ENCODE measurements at regions not wholly inside any gene's neighbourhood (a gene's known extent, or its start where the extent isn't known, plus 50 kb on each side); places are given as distances from the start of the nearest gene placed in this dataset.

DNA sequence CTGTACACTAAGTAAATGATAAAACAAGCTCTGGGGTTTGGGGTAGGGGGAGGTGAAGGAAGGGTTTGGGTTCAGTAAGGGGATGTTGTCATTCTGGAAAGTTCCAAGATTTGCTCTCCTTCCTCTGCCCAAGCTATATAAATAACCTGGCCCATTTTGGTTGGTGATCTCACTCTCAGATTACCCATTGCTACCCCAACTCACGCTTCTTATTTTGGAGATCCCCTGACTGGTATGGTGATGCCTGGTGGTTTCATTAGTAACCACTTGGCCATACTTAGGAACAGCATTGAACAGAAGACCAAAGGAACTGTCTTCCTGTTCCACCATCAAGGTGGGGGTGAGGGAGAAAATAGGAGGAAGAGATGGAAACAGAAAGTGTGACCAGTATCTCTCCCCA, 259.6 kb upstream of the TBX3 start:
- DNase-seq (ENCODE audit: low read depth in 2 of 2) = no peak

DNA sequence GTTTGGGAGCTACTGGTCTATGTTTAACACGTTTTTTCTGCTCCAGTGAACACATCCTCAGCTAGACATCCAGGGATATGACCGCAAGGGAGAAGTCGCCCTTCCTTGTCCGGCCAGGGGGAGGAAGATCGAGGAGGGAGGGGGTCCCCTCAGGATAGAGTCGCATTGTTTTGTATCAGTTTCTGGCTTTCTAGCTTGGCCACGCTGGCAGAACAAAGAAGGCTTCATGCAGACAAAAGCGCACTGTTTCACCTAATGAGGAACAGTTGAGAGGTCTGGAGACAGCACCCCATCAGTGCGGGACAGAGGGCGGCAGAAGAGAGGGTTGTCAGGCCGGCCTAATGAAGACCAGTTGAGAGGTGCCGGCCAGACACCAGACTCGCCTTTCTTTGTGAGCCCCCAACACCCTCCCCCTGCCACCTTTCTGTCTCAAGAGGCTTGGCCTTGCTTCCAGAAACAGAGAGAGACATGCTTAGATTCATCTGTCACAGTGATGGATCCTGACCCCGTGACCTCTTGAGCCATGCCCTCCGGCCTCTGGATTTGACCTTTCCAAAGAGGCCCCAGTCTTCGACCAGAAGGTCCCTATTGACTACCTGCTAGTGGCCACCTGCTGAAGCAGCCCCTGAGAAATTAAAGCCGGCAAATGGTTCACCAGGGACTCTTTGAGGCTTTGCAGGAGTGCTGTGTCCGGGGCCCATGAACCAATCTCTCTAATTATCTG, 254.7 kb upstream of the TBX3 start:
- DNase-seq (ENCODE audit: low read depth in 2 of 2) = no peak

DNA sequence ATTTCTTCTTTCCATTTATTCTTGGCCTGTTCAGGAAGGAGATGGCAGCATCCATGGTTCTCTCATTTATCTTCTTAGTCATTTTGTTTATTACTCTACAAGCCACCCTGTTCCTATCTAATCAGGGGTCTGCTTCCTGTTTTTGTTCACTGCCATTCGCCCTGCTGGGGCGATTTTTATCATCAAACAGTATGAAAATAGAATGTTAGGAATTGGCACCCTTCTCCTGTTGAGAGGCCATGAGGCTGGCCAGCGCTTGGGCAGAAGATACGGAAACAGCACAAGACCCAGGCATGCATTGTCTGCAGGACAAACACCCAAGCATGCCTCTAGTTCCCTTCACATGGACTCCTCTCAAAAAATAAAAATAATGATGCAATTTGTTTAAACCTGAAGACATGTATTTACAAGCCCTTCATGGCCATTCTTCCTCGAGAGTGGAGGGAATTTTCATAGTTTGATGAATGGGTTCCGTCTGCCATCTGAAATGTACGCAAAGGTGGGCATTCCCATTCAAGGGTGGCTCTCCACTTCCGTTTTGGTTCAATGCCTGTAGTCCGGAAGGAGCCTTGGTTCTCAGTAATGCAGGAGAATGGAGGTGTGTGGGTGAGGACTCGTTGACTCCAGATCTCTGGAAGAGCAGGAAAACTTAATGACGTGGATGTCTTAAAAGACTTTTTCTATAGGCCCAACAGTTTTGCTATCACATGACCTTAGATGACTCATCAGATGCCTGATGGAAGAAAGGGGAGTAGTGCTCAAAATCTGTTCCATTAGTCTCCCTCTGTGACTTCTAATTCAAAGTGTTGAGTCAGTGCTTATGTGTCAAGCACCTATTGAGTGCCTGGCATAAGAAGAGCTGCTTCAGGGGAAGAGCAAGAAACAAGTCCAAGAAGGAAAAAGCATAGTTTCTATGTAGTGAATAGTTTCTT, 252.4 kb upstream of the TBX3 start:
- DNase-seq (ENCODE audit: low read depth in 2 of 2) = no peak

DNA sequence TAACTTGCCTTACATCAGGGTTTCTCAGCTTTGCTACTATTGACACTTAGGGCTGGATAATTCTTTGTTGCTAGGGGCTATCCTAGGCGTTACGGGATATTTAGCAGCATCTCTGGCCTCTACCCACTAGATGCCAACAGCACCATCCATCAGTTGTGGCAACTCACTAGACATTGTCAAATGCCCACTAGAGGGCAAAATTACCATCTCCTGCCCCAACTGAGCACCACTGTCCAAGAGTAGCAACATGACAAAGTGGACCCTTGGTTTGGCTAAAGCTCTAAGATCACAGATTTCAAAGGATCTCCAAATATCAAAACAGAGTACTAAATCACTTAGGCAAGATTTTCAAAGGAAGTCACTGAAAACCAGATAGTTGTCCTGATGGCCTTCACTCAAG, 251.7 kb upstream of the TBX3 start:
- no peak for DNase-seq (ENCODE audit: low read depth in 2 of 2)

DNA sequence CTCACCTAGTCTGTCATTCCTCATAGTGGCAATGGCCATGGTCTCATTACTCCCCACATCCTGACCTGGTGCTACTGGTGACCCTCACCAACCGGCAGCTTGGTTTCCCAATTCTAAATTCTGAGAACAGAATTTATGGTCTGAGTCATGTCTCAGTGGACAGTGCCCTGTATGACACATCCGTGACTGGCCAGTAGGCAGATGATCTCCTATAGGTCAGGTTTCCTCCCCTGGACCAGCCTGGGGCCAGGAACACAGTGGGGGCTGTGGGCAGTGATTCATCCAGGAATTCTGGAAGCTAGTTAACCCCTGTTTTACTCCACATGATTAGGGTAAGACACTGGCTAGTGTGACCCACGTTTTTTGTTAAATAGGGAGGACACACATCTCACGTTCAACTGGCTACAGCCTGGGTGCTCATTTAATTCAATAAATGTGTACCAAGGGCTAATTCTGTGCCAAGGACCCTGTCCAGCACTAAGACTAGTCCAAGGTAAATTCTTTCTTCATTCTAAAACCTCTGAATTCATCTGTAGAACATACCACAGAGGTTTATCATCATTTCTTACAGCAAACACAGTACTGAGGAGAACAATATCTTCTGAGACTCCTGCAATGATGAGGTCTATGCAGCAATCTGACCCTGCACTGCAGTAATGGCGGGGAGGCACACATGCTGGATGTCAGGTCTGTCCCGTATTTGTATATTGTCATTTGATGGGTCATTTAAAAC, 249.6 kb upstream of the TBX3 start:
- no peak for DNase-seq (ENCODE audit: low read depth in 2 of 2)

DNA sequence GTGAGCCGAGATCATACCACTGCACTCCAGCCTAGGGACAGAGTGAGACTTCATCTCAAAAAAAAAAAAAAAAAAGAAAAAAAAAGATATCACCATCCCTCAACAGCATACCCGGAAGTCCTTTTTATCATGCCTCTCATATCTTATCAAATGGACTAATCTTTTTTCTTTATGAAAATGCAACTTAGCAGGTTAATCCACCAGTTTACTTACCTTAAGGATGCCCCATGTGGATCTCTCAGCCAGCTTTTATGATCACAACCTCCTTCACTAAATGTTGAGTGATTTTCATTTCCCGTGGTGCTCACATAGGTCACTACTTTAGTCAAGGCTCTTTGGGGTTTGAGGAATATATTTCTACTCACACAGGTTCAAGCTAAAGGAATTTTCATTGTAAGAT, 248.8 kb upstream of the TBX3 start:
- no peak for DNase-seq (ENCODE audit: low read depth in 2 of 2)

DNA sequence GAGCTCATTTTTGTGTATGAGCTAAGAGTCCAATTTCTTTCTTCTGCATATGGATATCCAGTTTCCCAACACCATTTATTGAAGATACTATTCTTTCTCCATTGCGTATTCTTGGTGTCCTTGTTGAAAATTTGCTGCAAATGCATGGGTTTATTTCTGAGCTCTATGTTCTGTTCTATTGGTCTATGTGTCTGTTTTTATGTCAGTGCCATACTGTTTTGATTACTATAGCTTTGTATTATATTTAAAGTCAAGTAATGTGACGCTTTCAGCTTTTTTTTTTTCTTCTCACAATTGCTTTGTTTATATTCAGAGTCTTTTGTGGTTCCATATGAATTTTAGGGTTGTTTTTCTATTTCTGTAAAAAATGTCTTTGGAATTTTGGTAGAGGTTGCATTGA, 247.1 kb upstream of the TBX3 start:
- no peak for DNase-seq (ENCODE audit: low read depth in 2 of 2)

DNA sequence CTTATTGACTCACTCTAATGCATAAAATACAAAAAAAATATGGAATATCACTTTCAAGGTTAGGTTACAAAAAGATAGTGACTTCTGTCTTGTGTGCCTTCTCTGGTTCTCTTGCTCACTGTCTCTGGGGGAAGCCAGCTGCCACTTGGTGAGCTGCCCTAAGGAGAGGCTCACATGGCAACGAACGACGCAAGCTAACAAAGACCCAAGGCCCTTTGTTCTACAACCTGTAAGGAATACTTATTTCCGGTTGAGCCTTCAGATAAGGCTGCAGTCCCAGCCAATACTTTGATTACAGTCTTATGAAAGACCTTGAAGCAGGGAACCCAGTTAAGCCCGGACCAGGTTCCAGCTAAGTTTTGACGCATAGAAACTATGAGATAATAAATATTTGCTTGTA, 242.4 kb upstream of the TBX3 start:
- DNase-seq (ENCODE audit: low read depth in 2 of 2) = no peak

DNA sequence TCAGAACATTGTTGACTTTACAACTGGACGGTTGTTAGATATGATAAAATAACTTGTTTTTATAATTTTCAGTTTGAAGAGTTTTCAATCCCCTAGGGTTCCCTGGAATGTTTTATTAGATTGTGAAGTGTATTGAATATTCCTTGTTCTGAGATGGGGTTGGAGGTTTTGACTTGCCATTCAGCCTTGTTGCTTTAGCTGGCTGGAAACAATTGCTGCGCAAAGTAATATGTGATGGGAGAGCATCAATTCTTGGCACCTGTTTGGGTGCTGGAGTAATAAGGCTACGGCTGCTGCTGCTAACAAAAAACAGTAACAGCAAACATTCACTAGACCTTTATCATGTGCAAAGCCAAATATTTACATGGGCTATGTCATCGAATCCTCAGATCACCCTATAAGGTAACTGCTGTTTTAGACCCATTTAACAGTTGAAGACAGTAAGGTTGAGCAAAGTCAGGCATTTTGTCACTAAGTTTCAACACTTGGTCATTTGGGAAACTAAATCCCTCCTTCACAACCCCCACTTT, 241.0 kb upstream of the TBX3 start:
- DNase-seq (ENCODE audit: low read depth in 2 of 2) = no peak

DNA sequence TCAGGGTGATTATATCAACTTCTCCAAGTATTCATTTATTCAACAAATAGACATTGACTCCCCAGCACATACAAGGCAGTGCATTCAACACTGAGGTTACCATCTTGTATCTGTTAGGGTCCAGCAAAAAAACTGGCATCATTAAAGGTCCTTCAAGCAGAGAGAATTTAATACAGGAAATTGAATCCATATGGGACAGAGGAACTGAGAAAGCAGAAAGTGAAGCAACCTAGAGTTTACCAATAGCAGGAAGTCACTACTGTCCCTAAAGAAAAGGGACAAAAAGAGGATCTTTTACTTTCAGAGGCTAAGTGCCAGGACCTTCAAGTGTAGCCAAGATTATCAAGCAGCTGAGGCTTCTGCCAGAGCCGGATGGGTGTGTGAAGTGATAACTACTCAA, 237.8 kb upstream of the TBX3 start:
- no peak for DNase-seq (ENCODE audit: low read depth in 2 of 2)

DNA sequence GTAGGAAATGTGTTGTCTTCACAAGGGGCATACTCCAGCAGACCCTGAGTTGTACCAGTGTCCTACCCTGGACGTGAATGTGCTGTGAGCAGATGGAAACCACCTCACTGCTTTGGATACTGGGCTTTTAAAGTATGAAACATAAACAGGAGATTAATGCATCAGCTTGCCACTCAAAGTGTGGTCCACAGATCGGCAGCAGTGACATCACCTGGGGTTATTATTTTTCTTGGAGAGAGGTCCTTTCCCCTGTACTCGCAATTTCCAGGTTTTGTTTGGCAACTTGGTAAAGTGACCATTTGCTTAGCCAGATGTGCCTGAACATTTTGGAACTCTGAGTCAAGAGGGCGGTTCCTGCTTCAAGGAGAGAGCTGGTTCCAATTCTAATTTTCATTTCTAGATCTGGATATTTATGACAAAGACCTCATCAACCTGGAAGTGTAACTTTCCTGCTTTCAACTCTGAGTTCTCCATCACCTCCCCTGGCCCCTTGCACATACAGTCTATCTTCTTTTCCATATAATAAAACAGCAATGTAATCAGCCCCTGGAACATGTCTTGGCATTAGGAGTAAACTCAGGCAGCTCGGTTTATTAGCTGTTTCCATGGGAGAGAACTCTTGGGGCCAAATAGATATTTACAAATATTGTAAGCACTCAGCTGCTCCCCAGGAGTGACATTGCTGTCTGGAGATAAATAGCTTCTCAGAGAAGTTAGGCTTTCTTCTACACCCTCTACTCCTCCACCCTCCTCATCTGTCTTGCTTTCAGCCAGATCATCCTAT, 237.0 kb upstream of the TBX3 start:
- DNase-seq (ENCODE audit: low read depth in 2 of 2) = no peak

DNA sequence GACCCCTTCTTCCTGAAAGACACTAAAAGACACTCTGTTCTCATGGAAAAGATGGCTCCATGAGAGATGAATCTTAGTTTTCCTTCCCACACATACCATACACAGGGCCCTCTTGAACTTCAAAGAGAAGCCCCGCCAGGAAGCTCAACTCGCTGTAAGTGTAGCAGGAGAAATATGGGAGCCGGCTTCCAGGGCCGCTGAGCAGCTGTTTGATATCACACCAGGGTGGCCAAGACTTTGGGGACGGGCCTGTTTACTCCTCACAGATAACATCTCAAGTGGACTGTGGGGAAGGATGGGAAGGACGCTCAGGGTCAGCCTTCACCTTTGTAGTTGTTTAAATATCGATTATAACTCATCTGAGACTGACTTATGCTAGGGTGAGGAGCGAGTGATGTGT, 235.5 kb upstream of the TBX3 start:
- DNase-seq (ENCODE audit: low read depth in 2 of 2) = no peak

DNA sequence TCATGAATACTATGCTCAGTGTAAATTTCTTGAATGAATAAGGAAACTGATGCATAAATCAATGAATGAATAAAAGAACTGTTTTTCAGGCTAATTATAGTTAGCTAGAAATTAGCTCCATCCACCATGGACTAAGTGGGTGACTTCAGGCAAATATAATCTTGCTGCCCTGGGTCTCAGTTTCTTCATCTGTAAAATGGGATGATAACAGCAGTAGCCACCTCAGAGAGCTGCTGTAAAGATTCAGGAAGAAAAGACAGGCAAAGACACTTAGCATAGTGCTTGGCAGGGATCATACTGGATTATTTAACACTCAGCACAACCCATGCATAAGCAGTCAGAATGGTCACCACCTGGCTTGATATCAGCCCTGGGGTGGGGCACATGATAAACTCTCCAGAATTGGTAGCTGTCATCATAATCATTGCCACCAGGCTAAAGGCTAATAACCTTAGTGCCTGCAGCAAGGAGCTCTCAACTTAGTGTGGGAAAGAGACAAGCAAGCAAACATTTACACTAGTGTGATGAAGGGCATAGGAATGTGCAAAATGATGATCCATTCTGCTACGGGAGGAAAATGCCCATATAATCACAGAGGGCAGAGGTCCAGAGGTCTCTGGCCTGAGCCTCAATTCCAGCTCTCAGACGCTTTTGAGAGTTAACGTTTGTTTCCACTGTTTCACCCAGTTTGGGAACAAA, 234.7 kb upstream of the TBX3 start:
- no peak for DNase-seq (ENCODE audit: low read depth in 2 of 2)

DNA sequence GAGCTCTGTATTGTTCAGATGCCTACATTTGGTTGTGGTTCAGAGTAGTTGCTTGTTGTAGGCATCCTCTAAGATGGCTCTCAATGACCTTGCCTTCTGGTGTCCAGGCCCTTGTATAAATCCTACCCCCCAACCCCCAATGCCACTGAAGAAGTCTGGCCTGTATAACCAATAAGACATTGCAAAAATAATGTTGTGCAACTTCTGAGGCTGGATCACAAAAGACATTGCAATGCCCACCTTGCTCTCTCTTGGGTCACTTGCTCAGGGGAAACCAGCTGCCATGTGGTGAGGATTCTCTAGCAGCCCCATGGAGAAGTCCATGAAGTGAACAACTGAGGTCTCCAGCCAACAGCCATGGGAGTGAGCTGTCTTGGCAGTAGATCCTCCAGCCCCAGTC, 234.0 kb upstream of the TBX3 start:
- DNase-seq (ENCODE audit: low read depth in 2 of 2) = no peak

DNA sequence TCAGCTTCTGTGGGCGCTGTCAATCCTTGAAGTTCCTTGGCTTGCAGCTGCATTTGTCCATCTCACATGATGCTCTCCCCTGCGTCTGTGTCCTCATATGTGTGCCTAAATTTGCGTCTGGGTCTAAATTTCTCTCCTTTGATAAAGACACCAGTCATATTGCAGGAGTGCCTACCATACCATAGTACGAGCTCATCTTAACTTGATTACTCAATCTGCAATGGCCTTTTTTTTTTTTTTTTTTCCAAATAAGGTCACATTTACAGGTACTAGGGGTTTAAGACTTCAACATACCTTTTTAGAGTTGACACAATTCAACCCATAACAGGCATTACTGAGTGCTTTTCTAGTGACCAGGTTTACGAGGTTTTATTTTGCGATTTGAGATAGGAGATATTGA, 233.3 kb upstream of the TBX3 start:
- DNase-seq (ENCODE audit: low read depth in 2 of 2) = no peak

DNA sequence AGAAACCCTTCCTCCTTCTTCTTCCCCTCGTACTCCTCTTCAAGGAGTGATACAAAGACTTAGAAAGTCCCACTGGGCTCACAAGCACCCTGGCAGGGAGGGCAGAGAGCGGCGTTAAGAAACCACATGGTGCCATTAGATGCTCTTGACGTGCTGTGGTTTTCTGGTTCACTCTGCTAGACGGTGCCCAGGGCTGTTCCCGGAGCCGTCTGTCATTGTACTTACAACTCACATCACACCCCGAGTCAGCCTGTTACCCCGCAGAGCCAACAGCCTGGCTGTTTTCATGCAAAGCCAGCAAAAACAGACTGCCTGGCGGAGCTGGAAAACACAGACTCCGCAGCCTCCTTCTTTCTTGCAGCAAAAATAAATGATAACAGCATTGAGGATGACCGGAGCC, 232.6 kb upstream of the TBX3 start:
- DNase-seq (ENCODE audit: low read depth in 2 of 2) = no peak

DNA sequence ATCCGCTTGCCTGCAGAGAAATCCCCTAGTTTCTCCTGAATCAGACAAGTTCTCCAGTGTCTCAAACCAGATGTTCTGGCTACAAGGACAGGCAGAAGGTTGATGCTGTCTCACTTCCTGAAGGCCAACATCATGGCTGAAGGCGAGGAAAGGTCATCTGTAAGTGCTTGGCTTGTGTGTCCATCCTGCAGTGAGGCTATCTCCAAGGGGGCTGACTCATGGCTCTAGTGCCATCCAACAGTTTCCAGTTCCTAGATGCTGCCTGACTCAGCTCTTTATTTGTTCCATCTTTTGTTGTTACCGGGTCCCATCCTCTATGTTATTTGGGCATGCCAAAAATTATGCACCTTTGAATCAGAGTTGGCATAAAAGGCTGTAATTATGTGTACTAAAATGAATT, 232.1 kb upstream of the TBX3 start:
- no peak for DNase-seq (ENCODE audit: low read depth in 2 of 2)

DNA sequence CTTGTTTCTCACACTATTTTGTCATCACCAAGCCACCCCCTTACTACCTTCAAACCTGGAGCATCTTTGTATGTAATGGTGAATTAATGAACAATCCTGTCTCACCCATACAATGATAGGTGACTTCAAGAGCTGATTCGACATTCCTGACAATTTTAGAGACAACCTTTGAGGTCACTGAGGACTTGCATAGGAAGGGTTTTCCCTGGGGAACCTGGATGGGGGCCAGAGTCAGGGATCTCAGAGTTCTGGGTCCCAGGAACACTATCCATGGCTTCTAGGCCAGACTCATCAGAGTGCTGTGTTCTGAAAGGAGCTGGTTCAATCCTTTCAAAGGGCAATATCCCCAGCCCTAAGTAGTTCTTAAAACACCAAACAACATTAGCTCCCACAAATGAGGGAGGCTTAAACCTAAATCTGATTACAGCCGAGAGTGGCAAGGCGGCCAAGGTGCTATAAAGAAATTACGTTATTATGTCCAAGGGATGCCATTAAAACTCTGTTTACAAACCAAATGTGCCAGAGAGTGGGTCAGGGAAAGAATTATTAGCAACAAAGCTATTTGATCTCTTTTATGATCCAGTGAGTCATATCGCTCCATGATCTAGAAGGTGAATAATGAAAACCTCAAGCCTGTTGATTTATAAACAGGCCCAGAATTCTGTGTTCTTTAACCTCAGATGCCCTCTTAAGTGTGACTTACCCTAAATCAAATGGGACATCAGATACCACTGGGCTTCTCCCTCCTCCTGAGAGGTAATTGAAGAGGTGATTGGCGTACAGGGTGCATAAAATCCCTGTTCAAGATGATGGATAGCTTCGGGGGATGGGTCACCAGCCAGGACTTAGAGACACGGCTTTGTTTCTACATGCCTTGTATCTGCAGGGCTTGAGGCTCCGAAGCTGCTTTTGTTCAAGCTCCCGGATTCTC, 230.2 kb upstream of the TBX3 start:
- DNase-seq (ENCODE audit: low read depth in 2 of 2) = no peak

DNA sequence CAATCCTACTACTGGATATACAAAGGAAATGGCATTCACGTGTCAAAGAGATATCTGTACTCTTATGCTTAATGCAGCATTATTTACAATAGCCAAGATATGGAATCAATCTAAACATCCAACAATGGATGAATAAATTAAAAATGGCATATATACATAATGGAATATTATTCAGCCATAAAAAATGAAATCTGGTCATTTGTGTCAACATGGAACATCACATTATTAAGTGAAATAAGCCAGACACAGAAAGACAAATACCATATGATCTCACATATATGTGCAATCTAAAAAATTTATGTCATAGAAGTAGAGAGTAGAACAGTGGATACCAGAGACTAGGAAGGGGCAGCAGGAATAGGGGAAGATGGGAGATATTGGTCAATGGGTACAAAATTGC, 228.8 kb upstream of the TBX3 start:
- no peak for DNase-seq (ENCODE audit: low read depth in 2 of 2)

DNA sequence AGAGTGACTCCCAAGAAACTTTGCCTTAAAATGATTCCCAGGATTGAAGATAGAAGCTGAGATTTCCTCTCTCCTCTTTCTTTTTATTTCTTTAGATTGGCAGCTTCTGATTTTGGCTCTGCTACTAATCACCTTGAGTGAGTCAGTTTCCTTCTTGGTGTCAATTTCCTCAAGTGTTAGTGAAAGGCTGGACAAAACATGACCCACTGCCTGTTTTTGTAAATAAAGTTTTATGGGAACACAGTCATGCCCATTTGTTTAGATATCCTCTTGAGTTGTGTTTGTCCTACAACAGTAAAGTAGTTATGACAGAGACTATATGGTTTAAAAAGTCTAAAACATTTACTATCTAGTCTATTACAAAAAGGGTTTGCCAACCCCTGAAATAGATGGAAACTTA, 227.2 kb upstream of the TBX3 start:
- no peak for DNase-seq (ENCODE audit: low read depth in 2 of 2)

All from stimulated activated CD4-positive, alpha-beta T cell treated with anti-CD3 and anti-CD28 coated beads, Interleukin-15, amount 100 ng/mL, for 48 hours (primary cell).